MCF 10A (cell line): ENCODE measurements at regions not wholly inside any gene's neighbourhood (a gene's known extent, or its start where the extent isn't known, plus 50 kb on each side); places are given as distances from the start of the nearest gene placed in this dataset.

Source experiments
- BruUV-seq: library from RNA; stranded (reverse); fragments of 400-500 nt; replicated peaks from 2 replicates; lab custom pipeline; 2021; lab: Mats Ljungman, UMichigan
- CTCF ChIA-PET: fragments of 300-600 bp; sonication (Branson Sonifier 250); formaldehyde crosslinking; extraction: SDS; loops from one replicate; lab custom pipeline; 2021; ENCODE audit warnings: antibody characterized with exemption, inconsistent platforms; lab: Yijun Ruan, JAX
- POLR2A ChIA-PET: fragments of 300-600, 350-650 bp; sonication (Branson Sonifier 250); formaldehyde crosslinking; extraction: SDS; loops from one replicate; lab custom pipeline; 2020; ENCODE audit warnings: antibody characterized with exemption, inconsistent platforms; lab: Yijun Ruan, JAX
- DNase-seq: peaks from one replicate; pipeline ENCODE4 v3.0.0-alpha.2; 2018; ENCODE audit not compliant: unreplicated experiment
- H3K27ac Mint-ChIP-seq: one replicate; pipeline ENCODE4 v1.8.0; 2022; ENCODE audit warnings: mild to moderate bottlenecking, low read depth, mixed read lengths; ENCODE audit not compliant: unreplicated experiment
- H3K27me3 Mint-ChIP-seq: one replicate; pipeline ENCODE4 v1.8.0; 2022; ENCODE audit warnings: mixed read lengths; ENCODE audit not compliant: insufficient read depth, unreplicated experiment
- H3K36me3 Mint-ChIP-seq: one replicate; pipeline ENCODE4 v1.8.0; 2022; ENCODE audit warnings: mild to moderate bottlenecking, moderate library complexity, mixed read lengths; ENCODE audit not compliant: insufficient read depth, unreplicated experiment
- H3K4me1 Mint-ChIP-seq: one replicate; pipeline ENCODE4 v1.8.0; 2022; ENCODE audit warnings: mixed read lengths; ENCODE audit not compliant: insufficient read depth, unreplicated experiment
- H3K4me3 Mint-ChIP-seq: one replicate; pipeline ENCODE4 v1.8.0; 2022; ENCODE audit warnings: mild to moderate bottlenecking, moderate library complexity, mixed read lengths; ENCODE audit not compliant: unreplicated experiment
- H3K9me3 Mint-ChIP-seq: one replicate; pipeline ENCODE4 v1.8.0; 2022; ENCODE audit warnings: mixed read lengths; ENCODE audit not compliant: unreplicated experiment
- intact Hi-C: fragments of 100-400 bp; cut with micrococcal nuclease; formaldehyde crosslinking; loops from 2 replicates; pipeline ENCODE4 v1.14.1; 2022
- TF ChIP-seq, protein P1 (sequence below): fragments of 200-600 bp; IDR thresholded peaks from one replicate; pipeline ENCODE4 v1.8.0; 2022; ENCODE audit warnings: antibody characterized with exemption, mild to moderate bottlenecking; ENCODE audit not compliant: unreplicated experiment

- ChIA-PET CTCF (no interaction called here), POLR2A (no interaction called here)
- TF ChIP-seq, protein P1, sequence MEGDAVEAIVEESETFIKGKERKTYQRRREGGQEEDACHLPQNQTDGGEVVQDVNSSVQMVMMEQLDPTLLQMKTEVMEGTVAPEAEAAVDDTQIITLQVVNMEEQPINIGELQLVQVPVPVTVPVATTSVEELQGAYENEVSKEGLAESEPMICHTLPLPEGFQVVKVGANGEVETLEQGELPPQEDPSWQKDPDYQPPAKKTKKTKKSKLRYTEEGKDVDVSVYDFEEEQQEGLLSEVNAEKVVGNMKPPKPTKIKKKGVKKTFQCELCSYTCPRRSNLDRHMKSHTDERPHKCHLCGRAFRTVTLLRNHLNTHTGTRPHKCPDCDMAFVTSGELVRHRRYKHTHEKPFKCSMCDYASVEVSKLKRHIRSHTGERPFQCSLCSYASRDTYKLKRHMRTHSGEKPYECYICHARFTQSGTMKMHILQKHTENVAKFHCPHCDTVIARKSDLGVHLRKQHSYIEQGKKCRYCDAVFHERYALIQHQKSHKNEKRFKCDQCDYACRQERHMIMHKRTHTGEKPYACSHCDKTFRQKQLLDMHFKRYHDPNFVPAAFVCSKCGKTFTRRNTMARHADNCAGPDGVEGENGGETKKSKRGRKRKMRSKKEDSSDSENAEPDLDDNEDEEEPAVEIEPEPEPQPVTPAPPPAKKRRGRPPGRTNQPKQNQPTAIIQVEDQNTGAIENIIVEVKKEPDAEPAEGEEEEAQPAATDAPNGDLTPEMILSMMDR: no peak
- Mint-ChIP-seq H3K4me1 (no peaks in the 10 kb centered on the region), H3K36me3 (no peaks in the 10 kb centered on the region), H3K9me3 (no peaks in the 10 kb centered on the region), H3K27ac (no peak overlapping the region), H3K27me3 (peaks cover 12% of the 10 kb centered on the region), H3K4me3 (no peak overlapping the region)
- no TSS peak for BruUV-seq
- DNase-seq: no peak
- intact Hi-C loops: no loop called here
Observed at GRCh38 chr9:31950756-31951155, 433.7 kb upstream of the ACO1 start.

DNA sequence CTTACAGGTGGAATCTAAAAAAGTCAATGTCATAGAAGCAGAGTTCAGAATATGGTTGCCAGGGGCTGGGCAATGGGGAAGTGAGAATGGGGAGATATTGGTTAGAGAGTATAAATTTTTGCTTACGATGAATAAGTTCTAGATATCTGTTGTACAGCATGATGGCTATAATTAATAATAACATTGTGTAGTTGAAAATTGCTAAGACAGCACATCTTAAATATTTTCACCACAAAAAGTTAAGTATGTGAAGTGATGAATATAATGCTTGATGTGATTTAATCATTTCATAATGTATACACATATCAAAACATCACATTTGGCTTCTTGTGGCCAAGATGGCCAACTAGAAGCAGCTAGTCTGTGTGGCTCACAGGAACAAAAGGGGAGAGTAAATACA is 425.9 kb upstream of the ACO1 start:
- intact Hi-C loops: no loop called here
- Mint-ChIP-seq H3K4me3 (no peak overlapping the region), H3K27ac (no peak overlapping the region), H3K27me3 (no peaks in the 10 kb centered on the region), H3K4me1 (no peaks in the 10 kb centered on the region), H3K9me3 (peaks cover 29% of the 10 kb centered on the region), H3K36me3 (no peaks in the 10 kb centered on the region)
- ChIA-PET POLR2A (no interaction called here), CTCF (interaction anchor here (1.2 kb wide), 1 partner anchor 420 kb away, joined by 3 read pairs; no protein-coding TSS in a partner anchor)
- TF ChIP-seq, protein P1: no peak
- no TSS peak for BruUV-seq
- no peak for DNase-seq

- Mint-ChIP-seq H3K9me3 (no peaks in the 10 kb centered on the region), H3K27me3 (peaks cover 13% of the 10 kb centered on the region), H3K4me1 (no peaks in the 10 kb centered on the region), H3K27ac (no peak overlapping the region), H3K36me3 (no peaks in the 10 kb centered on the region), H3K4me3 (no peak overlapping the region)
- BruUV-seq: no TSS peak
- POLR2A ChIA-PET: no interaction called here
- CTCF ChIA-PET: interaction anchor here (0.7 kb wide), 1 partner anchor 88 kb away, joined by 3 read pairs; no protein-coding TSS in a partner anchor
- DNase-seq: no peak
- TF ChIP-seq, protein P1: no peak
- intact Hi-C loops: no loop called here
Observed at GRCh38 chr9:31969552-31969951, 414.9 kb upstream of the ACO1 start.

- POLR2A ChIA-PET: no interaction called here
- Mint-ChIP-seq H3K9me3 (peaks cover 5% of the 10 kb centered on the region), H3K27me3 (no peaks in the 10 kb centered on the region), H3K36me3 (peaks cover 7% of the 10 kb centered on the region), H3K27ac (no peak overlapping the region), H3K4me1 (no peaks in the 10 kb centered on the region), H3K4me3 (no peak overlapping the region)
- DNase-seq: no peak
- intact Hi-C loops: no loop called here
- TF ChIP-seq, protein P1: no peak
- no TSS peak for BruUV-seq
- CTCF ChIA-PET: interaction anchor here (0.6 to 1.4 kb wide), 3 partner anchors 12 to 176 kb away, joined by 3 to 6 read pairs (median 3); no protein-coding TSS in a partner anchor
Observed at GRCh38 chr9:31983895-31984294, 400.5 kb upstream of the ACO1 start.
